T-helper 1 cell treated with Interleukin-12 subunit alpha and Interleukin-12 subunit beta and Interleukin-4 antibody, amounts not matched to agents 30 ng/mL and 1 ng/mL, for 36 hours (primary cell): ENCODE measurements at regions not wholly inside any gene's neighbourhood (a gene's known extent, or its start where the extent isn't known, plus 50 kb on each side); places are given as distances from the start of the nearest gene placed in this dataset.

Experiments used
- intact Hi-C: fragments of 100-400 bp; cut with micrococcal nuclease; formaldehyde crosslinking; loops from one replicate; pipeline ENCODE4 v1.15.1; 2024

- intact Hi-C loops: no loop called here
Measured at GRCh38 chr20:39879296-39879695, 809.7 kb downstream of the MAFB start.

GRCh38 chr20:39878809-39879208 is 810.2 kb downstream of the MAFB start:
- intact Hi-C loops: no loop called here

- intact Hi-C loops: no loop called here
Measured at GRCh38 chr20:39878320-39878719, 810.7 kb downstream of the MAFB start.

GRCh38 chr20:39877788-39878187 is 811.2 kb downstream of the MAFB start:
- intact Hi-C loops: no loop called here

- intact Hi-C loops: no loop called here
Measured at GRCh38 chr20:39876976-39877635, 811.9 kb downstream of the MAFB start.

- intact Hi-C loops: loop anchor here (2.0 kb wide), 1 partner anchor 607 kb away; no protein-coding TSS in a partner anchor
Measured at GRCh38 chr20:39875492-39876110, 813.4 kb downstream of the MAFB start.

GRCh38 chr20:39874049-39874893 is 814.8 kb downstream of the MAFB start:
- intact Hi-C loops: loop anchor here (2.0 kb wide), 1 partner anchor 605 kb away; no protein-coding TSS in a partner anchor

GRCh38 chr20:39873286-39873685 is 815.8 kb downstream of the MAFB start:
- intact Hi-C loops: no loop called here

GRCh38 chr20:39871013-39871412 is 818.0 kb downstream of the MAFB start:
- intact Hi-C loops: no loop called here

- intact Hi-C loops: no loop called here
Measured at GRCh38 chr20:39865446-39865845, 823.6 kb downstream of the MAFB start.

- intact Hi-C loops: no loop called here
Measured at GRCh38 chr20:39862470-39862891, 826.6 kb downstream of the MAFB start.

GRCh38 chr20:39861381-39861780 is 827.7 kb downstream of the MAFB start:
- intact Hi-C loops: no loop called here

- intact Hi-C loops: no loop called here
Measured at GRCh38 chr20:39857835-39858234, 831.2 kb downstream of the MAFB start.

GRCh38 chr20:39857187-39857586 is 831.8 kb downstream of the MAFB start:
- intact Hi-C loops: no loop called here

- intact Hi-C loops: no loop called here
Measured at GRCh38 chr20:39855799-39856198, 833.2 kb downstream of the MAFB start.

GRCh38 chr20:39855056-39855455 is 834.0 kb downstream of the MAFB start:
- intact Hi-C loops: no loop called here

- intact Hi-C loops: no loop called here
Measured at GRCh38 chr20:39853636-39854035, 835.4 kb downstream of the MAFB start.

- intact Hi-C loops: no loop called here
Measured at GRCh38 chr20:39853050-39853449, 836.0 kb downstream of the MAFB start.

- intact Hi-C loops: no loop called here
Measured at GRCh38 chr20:39851459-39851858, 837.6 kb downstream of the MAFB start.

- intact Hi-C loops: no loop called here
Measured at GRCh38 chr20:39850821-39851330, 838.2 kb downstream of the MAFB start.

- intact Hi-C loops: no loop called here
Measured at GRCh38 chr20:39850246-39850645, 838.8 kb downstream of the MAFB start.

GRCh38 chr20:39849664-39850063 is 839.4 kb downstream of the MAFB start:
- intact Hi-C loops: no loop called here
